ENCODE measurements at regions not wholly inside any gene's neighbourhood (a gene's known extent, or its start where the extent isn't known, plus 50 kb on each side); places are given as distances from the start of the nearest gene placed in this dataset.

DNA sequence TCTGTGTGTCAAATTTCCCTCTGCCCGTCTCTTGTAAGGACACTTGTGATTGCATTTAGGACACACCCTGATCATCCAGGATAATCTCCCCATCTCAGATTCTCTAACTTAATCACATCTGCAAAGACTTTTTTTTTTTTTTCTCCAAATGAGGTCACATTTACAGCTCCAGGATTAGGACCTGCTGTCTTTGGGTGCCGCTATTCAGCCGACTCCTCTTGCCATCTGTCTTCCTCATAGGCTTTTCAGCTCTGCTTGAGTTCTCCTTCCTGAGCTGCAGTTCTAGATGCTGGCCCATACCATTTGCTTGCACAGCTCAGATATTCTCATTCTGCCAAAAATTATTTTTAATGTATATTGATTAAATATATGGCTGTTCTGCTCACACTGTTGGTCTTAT is 94.3 kb upstream of the TLE3 start:
- no peak for DNase-seq (ENCODE audit: low read depth in 2 of 2)

DNA sequence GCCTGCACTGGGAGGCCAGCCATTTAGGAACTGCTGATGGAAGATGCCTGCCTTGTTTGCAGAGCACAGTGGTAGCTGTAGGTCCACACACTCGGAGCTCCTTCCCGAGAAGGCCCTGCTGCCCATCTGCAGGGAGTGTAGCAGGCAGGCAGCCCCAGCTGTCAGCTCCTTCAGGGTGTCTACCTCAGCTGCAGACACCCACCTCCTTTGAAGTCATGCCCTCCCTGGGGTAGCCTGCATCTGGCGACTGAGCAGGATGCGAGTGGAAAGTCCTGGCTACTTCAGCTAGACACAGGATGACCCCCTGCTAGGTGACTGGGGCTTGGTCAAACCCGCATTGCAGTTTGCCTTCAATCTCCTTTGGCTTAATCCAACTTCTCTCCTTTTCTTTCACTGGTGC is 93.2 kb upstream of the TLE3 start:
- DNase-seq (ENCODE audit: low read depth in 2 of 2), result no peak

DNA sequence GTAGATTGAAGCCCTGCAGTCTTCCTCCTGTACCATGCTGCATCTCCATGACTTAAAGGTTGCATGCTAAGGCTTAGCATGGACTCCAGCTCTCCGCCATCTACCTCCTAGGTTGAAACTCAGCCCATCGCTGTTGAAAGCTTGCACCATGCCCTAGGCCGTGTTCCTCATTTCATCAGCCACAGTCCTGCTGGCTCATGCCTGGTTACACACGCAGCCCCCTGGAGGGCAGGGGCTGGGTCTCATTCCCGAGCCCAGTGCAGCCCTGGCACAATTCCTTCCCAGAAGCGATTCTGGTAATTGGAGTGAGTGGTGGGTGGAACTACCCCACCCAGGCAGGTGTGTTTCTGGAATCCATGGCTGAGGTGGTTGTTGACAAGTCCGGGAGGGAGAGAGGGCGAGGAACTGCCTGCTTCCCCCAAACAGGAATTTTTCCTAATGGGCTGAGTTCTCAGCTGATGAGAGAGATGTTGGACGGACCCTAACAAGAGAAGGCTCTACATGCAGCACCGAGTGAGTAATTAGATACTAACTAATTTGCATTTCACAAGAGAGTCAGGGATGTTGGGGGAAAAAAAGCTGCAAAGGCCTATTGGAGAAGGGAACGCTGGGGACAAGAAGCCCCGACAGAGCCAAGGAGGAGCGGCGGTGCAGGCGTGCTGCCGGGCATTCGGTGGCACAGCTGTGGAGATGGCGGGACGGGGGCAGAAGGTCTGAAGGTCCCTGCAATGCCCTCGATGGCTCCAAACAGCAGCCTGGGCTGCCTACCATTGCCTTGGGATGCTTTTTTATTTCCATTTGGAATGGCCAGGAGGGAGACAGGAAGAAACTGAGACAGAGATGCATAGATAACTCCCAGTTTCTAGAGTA is 92.3 kb upstream of the TLE3 start:
- no peak for DNase-seq (ENCODE audit: low read depth in 2 of 2)

DNA sequence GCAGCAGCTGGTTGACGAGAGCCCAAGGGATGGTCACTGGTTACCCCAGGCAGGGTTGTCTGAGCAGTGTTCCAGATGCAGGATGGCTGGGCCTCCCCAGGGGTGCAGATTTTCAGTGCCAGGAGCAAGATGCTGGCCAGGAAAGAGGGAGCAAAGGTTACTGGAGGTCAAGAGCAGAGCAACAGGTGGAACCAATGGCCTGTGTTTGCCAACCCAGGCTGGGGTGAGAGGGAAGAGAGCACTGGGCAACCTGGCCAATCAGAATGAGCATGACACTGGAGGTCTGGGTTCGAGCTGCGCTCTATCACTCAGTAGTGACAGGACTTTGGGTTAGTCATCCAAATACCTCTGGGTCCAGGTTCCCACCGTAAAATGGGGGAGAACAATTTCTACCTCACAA is 90.6 kb upstream of the TLE3 start:
- no peak for DNase-seq (ENCODE audit: low read depth in 2 of 2)

DNA sequence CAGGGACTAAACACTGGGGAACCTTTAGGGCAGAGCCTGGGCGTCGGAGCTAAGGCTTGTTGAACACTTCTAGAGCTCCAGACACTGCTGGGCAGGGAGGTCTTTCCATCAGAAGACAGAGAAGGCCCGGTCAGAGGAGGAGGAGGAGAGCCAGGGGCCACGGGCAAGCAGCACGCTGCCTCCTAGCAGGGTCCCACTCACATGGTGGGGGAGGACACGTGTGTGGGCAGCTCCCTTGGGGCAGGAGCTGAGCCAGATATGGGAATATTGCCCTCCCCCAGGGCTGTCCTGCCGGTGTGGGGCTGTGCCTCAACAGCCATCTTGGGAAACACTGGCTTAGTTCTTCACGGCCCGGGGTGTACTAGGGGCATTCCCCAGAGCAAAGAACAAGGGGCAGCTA is 89.6 kb upstream of the TLE3 start:
- no peak for DNase-seq (ENCODE audit: low read depth in 2 of 2)

DNA sequence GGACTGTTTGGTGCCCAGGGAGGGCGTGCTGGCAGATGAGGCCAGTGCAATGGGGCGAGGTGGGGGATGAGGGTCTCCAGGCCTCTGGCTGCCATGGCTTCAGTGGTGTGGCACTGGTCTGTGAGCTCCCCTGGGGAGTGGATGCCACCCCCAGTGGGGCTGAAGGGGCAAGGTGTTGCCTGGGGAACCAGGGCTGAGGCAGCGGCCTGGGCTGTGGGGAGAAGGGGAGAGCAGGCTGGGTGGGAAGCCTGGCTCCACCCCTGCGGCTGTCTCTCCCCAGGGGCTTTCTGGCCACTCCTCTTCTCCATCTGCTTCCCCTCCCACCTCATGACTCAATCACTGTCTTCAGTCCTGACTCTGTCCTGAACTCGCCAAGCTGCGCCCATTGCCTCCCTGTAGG is 88.4 kb upstream of the TLE3 start:
- no peak for DNase-seq (ENCODE audit: low read depth in 2 of 2)

DNA sequence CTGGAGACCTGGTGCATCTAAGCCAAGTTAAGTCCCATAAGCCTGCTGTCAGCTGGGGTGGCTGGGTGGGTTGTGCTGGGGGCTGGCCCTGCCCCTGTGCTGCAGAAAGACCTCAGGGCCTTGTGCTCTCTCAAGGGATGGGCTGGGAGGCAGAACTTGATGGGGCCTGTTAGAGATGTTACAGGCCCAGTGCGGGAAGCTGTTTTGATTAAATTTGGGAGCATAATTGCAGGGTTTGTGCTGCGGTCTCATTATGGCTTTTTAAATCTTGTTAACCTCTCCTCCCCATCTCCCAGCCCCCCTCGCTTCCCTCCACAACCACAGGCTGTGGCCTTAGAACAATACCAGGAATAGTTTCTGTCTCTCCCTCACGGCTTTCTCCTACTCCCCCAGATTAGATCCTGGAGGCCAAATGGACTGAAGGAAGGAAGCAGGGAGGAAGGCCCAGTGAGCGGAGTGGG is 87.6 kb upstream of the TLE3 start:
- no peak for DNase-seq (ENCODE audit: low read depth in 2 of 2)

DNA sequence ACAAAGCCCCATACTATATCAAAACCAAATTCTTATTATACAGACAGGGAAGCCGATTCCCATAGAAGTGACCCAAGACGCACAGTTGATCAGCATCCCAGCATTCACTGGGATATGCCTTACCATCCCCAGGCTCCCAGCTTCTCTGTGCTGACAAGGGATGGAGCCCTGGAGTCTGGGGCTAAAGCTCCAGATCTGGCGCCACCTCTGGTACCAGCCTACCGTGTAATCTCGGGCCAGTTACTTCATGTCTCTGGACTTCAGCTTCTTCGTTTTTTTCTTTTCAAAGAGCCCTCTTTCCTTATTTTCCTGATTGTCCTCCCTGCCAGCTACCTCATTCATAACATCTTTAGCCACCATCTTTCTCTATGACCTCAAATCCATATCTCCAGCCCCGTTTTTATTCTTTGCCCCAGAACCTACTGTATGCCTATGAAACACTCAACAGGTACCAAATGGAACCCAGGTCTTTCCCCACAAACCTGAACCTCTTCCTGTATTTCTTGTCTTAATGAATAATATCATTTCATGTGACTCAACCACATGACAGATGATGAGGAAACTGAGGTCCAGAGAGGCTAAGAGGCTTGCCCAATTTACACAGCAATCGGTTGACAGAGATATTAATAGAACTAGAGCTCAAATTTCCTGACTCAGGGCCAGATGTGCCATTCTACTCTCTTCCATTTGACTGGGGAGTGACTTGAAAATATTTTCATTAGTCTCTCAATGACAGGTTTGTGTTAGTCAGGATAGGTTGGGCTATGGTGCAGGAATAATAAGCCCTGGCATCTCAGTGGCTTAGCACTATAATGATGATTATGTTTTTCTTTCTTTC is 85.4 kb upstream of the TLE3 start:
- DNase-seq (ENCODE audit: low read depth in 2 of 2), result no peak

DNA sequence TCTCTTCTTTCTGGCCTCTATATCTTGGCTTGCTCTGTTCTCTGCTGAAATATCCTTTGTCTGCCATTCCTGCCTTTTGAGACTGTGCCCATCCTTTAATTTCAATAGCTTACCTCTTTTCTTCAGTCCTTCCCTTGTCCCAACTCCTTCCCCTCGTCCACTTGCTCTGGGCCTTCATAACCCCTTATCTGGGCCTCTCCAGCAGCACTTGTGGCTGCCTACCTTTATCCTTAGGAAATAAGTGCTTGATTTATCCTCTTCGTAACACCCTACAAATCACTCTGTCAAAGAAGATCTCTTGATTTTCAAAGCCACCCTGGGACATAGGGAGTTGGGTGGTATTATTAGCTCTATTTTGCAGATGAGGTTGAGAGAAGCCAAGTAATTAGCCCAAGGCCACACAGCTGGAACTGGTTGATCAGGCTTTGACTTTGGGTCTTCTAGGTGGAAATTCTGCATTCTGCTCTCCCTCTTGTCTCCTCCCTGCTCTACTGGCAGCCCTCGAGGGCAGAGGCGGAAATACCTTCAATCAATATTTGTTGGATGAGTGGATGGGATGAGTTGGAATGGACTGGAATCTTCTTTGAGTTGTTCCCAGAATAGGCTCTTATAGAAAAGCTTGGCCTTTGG is 84.0 kb upstream of the TLE3 start:
- DNase-seq (ENCODE audit: low read depth in 2 of 2), result no peak

DNA sequence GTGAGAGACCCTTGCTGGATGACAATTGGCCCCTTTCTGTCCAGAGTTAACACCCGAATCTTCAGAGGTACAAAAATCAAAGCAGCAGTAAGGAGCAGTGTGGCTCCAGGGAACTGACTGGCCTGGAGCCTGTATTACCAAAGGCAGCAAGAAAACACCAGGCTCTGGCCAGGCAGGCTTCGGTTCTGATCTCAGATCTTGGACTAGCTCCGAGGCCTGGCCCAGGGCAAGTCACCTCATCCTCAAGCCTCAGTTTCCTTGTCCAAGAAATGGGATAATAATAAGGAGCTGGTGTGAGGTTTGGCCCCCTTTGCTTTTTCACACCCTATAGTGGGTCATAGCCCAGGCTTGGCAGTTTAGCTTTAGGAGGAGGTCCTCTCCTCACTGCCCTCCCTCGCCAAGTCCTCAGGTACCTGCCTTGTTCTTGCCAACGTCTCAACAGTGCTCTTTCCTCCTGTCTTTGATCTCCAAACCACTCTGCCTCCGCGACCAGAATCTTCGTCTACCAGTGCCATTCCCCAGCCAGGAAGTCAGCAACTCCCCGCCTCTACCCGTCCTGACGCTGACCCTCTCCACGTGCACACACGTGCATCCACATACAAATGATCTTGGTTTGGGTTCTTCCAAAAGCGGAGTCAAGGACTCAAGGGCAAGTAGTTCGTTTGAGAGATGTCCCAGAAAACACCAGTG is 82.6 kb upstream of the TLE3 start:
- no peak for DNase-seq (ENCODE audit: low read depth in 2 of 2)

DNA sequence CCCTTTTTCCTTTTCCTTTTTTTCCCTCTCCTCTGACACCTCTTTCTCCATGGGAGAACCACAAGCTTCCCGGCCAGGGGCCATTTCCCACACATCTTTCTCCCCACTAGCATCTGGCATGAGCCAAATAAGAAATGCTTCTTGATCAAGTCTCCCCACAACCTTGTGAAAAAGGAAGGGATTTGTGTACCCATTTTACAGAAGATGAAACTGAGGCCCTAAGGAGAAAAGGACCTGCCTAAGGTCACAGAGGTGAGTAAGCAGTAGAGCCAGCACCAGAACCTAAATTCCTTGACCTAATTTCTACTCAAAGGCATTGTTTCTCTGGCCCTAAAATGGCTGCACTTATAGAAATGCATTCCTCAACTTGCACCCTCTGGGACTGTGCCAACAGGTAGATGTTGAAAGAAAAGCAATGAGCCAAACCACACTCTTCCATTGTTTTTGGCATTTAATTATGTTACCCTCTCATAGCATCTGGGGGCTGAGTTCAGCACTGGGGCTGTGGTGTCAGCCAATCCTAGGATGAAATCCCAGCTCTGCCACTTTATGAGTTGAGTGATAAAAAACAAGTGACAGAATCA is 81.7 kb upstream of the TLE3 start:
- DNase-seq (ENCODE audit: low read depth in 2 of 2), result no peak

DNA sequence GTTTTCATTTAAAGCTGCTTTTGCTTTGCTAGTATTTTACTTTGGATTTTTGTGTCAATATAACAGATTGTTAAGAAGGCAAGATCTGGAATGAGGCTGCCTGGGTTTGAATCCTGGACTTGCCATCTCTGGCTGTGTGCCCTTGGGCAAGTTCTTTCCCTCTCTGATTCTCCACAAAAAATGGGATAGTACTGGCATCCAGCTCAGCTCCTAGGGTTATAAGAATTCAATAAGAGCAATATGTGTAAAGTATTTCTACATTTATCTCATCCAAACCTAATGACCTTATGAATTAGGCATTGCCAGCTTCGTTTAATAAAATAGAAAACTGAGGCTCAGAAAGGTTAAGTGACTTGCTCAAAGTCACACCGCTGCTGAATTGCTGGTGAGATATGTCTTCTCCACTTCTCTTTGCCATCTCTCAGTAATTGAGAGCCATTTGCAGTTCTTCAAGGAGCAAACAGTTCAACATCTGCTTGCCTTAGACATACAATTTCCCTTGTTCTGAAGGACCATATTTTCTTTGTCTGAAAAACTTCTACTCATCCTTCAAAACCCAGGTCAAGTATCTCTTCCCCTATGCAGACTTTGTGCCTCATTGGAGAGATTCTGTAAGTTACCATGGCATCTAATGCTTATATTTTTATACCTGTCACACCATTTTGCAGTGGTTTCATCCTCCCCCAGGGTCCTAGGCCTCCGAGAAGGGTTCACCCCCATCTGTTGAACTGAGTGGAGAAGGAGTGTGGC is 80.8 kb upstream of the TLE3 start:
- no peak for DNase-seq (ENCODE audit: low read depth in 2 of 2)

DNA sequence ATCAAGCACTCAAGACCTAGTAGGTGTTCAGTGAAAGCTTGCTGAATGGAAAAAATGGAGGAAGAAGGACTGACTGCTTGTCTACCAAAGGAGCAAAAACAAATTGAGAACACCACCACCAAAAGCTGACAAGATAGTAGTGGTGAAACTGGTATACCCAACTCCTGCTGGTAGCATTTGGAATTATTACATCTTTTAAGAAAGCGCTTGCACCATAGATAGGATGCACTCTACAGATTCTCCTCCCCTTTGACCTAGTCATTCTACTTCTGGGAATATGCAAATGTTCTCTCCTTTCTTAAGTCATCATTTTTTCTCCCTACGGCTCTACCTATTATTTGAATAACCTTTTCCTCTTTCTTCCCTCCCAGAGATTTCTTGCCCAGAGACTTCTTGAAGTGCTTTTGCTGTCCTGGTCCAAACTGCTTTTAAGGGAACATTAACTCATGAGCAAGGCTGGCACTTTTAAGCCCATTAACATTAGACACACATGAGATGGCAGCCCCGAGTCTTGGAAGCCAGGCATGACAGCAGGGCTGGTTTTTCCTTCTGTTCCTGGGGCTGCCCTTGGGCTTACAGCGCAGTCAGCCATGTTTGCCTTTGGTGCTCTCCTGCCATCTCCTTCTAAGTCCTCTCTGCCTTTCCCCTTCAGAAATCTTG is 75.0 kb upstream of the TLE3 start:
- no peak for DNase-seq (ENCODE audit: low read depth in 2 of 2)

DNA sequence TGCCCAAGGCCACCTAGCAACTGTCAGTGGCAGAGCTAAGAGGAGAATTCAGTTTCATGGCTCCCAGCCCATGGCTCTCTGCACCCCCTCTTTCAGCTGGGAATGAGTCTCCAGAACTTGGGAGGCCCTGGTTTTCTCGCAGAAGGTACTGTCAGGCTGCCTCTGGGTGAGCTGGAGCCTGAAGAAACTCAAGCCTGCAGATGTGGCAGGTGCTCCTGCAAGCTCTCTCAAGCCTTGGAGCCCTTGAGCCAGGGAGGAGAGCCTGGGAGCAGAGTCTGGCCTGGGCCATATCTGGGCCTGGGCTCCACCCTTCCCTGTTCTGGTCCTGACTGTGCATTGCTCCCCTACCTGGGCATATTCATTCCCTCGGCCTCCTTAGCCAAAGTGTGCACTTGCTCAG is 74.4 kb upstream of the TLE3 start:
- no peak for DNase-seq (ENCODE audit: low read depth in 2 of 2)

DNA sequence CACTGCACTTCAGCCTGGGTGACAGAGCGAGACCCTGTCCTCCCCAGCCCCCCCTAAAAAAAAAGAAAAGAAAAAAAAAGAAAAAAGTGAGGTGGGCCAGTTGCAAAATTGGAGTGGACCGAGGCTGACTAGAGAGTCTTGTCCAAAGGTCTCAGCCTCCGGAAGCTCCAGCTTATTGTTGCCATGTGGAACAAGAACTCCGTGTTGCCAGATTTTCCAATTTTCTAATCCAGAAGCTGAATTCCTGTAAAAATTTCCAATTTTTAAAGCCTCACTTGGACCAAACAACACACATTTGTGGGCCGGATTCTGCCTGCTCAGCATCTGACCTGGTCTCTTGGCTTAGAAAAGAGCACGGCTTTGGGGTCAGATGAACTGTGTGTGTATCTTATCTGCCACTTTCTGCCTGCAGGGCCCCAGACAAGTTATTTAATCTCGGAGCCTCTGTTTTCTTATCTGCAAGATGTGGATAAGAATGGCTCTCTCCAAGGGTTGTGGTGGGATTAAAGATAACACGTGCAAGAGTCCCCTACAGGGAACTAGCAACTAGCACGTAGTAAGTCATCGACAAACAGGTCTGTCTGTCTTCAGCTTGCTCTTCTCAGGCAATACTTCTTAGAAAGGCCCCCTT is 73.7 kb upstream of the TLE3 start:
- no peak for DNase-seq (ENCODE audit: low read depth in 2 of 2)

DNA sequence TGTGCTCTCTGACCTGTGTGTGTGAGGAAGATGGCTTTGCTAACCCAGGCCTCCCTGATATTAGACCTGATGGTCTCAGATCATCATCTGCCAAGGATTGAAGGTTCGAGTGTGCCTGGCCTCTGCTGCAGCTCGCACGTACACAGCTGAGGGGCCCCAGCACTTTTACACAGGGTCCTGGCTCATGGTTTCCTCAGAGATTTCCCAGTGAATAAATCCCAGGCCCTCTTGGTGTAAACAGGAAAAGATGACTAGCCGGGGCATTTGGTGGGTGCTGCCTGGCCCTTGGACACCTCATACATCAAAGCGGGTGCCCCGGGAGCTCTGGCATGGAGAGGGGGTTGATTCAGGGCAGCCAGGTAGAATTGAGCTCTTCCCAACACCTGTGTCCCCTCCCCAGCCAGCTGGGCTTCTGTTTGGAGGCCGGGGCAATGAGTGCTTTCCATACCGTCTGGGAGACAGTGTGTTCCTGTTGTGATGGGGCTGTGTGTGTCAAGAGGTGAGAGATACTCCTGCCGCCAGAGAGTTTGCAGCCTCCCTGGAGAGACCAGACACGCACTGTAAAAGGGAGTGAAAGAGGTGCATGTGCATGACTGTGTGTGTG is 72.5 kb upstream of the TLE3 start:
- DNase-seq (ENCODE audit: low read depth in 2 of 2), result no peak

DNA sequence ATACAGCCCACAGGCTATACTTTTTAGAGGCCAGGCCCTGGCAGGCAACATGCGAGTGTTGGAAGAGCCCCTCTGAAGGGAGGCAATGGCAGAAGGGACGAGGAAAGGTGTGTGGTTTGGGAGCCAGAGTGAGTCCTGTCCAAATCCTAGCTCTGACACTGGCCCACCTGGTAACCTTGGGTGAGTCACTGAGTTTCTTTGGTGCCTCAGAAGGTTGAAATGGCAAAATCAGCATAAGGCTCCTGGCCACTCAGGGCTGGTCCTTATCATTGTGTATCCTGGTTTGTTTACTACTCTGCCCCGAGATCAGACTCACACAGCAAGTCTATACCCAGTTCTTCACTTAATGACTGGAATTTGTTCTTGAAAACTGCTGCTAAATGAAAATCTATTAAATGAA is 71.4 kb upstream of the TLE3 start:
- no peak for DNase-seq (ENCODE audit: low read depth in 2 of 2)

DNA sequence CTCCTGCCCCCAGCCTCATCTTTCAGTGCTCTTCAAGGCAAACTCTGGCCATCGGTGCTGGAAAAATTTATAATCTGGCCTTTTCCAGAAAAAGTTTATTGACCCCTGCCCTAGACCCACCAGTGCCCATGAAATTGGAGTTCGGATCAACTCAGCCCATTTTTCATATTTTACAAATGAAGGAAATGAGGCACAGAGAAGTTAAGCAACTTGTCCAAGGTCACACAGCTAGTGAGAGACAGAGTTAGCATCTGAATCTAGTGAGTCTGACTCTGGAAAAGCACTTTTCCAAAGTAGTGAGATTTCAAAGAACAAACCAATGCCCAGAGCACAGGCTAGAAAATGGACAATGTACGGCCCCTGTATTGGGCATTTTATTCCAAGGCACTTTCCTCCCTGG is 69.4 kb upstream of the TLE3 start:
- DNase-seq (ENCODE audit: low read depth in 2 of 2), result no peak

DNA sequence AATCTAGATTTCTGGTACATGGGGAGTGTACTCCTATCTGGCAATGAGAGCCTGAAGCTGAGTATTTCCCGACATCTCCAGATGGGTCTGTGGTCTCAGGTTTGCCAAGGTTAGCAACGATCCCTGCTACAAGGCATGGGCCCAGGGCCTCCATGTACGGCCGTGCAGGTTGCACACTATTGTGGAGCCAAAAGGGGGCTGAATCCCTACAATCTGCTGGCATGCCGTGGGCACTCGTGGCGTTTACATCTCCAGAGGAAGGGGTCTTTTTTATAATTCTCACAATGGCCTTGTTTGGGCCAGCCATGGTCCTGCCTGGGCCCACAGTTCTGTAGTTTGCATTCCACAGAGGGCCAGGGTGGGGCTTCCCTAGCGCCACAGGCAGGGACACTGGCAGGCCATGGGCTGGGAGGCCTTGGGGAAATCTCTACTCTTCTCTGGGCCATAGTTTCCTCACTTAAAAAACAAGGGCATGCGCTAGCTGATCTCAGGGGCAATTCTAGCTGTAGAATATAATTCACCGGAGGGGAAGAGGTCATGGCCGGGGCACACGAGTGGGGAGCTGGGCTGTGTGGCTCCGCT is 68.9 kb upstream of the TLE3 start:
- DNase-seq (ENCODE audit: low read depth in 2 of 2), result no peak
